OCI-LY1 (cell line): ENCODE measurements at regions not wholly inside any gene's neighbourhood (a gene's known extent, or its start where the extent isn't known, plus 50 kb on each side); places are given as distances from the start of the nearest gene placed in this dataset.

ENCODE experiments used
- EZH2 ChIP-seq: fragments of 200-600 bp; sonication (generic), shearing (Covaris generic); IDR thresholded peaks from 2 replicates; pipeline ENCODE4 v1.8.0; 2017; ENCODE audit warnings: borderline replicate concordance, mixed run types, mild to moderate bottlenecking, antibody characterized with exemption, low read length, moderate library complexity, mixed read lengths
- TF ChIP-seq, protein P1 (sequence below): fragments of 200-600 bp; sonication (generic), shearing (Covaris generic); IDR thresholded peaks from 2 replicates; pipeline ENCODE4 v1.5.1; 2017; ENCODE audit warnings: mild to moderate bottlenecking, antibody characterized with exemption, low read length, moderate library complexity, mixed read lengths

DNA sequence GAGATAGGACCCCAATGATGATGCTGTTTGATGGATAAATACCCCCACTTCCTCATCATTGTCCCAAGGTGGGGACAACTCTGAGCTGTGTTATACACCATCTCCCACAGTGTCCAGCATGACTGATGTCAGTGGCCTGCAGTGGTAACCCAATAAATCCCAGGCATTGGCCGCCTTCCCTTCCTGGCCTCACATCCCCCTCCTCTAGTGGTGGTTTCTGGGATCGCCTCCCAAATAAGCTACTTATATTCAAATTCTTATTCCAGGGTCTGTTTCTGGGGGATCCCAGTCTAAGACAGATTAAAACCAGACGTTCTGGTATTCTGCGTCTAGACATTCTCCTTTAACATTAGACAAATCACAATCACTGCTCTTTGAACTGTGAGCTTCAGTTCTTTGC is 90.6 kb downstream of the SCP2D1 start:
- TF ChIP-seq, protein P1, sequence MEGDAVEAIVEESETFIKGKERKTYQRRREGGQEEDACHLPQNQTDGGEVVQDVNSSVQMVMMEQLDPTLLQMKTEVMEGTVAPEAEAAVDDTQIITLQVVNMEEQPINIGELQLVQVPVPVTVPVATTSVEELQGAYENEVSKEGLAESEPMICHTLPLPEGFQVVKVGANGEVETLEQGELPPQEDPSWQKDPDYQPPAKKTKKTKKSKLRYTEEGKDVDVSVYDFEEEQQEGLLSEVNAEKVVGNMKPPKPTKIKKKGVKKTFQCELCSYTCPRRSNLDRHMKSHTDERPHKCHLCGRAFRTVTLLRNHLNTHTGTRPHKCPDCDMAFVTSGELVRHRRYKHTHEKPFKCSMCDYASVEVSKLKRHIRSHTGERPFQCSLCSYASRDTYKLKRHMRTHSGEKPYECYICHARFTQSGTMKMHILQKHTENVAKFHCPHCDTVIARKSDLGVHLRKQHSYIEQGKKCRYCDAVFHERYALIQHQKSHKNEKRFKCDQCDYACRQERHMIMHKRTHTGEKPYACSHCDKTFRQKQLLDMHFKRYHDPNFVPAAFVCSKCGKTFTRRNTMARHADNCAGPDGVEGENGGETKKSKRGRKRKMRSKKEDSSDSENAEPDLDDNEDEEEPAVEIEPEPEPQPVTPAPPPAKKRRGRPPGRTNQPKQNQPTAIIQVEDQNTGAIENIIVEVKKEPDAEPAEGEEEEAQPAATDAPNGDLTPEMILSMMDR: no peak
- TF ChIP-seq EZH2: no peak
